Fibroblast of villous mesenchyme (primary cell): ENCODE measurements at regions not wholly inside any gene's neighbourhood (a gene's known extent, or its start where the extent isn't known, plus 50 kb on each side); places are given as distances from the start of the nearest gene placed in this dataset.

ENCODE experiments used
- DNase-seq: peaks from one replicate; pipeline ENCODE4 v3.0.0-alpha.2; 2010; ENCODE audit warnings: low read depth
- H3K4me3 ChIP-seq: 2 replicates; pipeline ENCODE4 v1.5.1; 2011; ENCODE audit warnings: low read depth, mild to moderate bottlenecking, low read length
- TF ChIP-seq, protein P1 (sequence below): IDR thresholded peaks from 2 replicates; pipeline ENCODE4 v1.5.1; 2012; ENCODE audit warnings: low read depth, mild to moderate bottlenecking, low read length; ENCODE audit not compliant: insufficient read depth

DNA sequence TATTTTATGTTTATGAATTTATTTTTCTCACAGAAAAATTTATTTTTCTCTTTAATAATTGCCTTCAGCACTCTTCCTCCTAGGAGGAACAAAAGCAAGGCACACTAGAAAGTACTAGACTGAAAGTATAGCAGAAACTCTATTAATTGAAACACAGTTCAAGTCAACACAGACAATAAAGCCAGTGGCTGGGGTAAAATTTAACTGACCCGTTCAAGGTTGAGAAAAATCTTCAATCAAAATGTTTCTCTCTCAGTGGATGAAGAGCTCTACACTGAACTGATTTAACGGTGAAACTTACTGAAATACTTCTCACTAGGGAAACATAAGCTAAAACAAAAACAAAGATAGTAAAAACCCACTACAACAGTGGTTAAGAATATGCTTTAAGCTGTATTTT, 230.1 kb upstream of the MIR17HG start:
- no peak overlapping the region for H3K4me3 ChIP-seq
- DNase-seq, result no peak
- TF ChIP-seq, protein P1, sequence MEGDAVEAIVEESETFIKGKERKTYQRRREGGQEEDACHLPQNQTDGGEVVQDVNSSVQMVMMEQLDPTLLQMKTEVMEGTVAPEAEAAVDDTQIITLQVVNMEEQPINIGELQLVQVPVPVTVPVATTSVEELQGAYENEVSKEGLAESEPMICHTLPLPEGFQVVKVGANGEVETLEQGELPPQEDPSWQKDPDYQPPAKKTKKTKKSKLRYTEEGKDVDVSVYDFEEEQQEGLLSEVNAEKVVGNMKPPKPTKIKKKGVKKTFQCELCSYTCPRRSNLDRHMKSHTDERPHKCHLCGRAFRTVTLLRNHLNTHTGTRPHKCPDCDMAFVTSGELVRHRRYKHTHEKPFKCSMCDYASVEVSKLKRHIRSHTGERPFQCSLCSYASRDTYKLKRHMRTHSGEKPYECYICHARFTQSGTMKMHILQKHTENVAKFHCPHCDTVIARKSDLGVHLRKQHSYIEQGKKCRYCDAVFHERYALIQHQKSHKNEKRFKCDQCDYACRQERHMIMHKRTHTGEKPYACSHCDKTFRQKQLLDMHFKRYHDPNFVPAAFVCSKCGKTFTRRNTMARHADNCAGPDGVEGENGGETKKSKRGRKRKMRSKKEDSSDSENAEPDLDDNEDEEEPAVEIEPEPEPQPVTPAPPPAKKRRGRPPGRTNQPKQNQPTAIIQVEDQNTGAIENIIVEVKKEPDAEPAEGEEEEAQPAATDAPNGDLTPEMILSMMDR, result no peak

DNA sequence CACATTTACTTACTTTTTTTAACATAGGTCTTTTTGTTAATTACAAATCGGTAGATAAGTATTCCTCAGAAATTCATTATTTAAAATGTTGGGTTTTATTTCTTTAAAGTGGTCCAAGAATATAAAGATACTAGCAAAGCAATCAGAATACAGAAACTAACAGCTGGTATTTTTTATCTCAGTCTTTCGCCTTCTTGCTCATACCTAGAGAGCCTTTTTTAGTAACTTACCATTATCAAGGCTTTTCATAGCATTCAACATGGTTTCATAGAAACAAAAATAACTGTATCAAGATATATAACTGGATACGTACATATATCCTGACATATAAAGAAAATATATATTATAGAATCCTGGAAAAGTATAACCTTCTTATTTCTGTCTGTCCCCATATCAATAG, 227.8 kb upstream of the MIR17HG start:
- TF ChIP-seq, protein P1, result no peak
- no peak for DNase-seq

DNA sequence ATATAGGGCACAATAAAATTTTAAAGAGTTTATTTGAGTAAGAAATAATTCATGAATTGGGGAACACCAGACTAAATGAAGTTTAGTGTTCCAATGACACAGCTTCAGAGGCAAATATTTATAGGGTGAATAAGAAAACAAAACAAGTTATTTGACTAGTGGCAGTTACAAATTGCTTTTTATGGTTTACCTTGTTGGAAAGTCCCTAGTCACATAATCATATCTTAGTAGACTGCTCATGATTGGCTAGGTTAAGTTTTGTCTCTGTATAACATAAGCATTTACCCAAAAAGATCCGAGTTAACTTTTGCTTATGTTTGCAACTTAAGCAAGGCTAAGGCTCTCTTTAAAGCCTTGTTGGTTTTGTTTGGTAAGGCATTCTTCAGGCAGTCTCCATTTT, 224.7 kb upstream of the MIR17HG start:
- TF ChIP-seq, protein P1, result no peak
- no peak for DNase-seq
- H3K4me3 ChIP-seq, result no peak overlapping the region

More for the DNA sequence above, 227.8 kb upstream of the MIR17HG start:
- H3K4me3 ChIP-seq, result no peak overlapping the region

DNA sequence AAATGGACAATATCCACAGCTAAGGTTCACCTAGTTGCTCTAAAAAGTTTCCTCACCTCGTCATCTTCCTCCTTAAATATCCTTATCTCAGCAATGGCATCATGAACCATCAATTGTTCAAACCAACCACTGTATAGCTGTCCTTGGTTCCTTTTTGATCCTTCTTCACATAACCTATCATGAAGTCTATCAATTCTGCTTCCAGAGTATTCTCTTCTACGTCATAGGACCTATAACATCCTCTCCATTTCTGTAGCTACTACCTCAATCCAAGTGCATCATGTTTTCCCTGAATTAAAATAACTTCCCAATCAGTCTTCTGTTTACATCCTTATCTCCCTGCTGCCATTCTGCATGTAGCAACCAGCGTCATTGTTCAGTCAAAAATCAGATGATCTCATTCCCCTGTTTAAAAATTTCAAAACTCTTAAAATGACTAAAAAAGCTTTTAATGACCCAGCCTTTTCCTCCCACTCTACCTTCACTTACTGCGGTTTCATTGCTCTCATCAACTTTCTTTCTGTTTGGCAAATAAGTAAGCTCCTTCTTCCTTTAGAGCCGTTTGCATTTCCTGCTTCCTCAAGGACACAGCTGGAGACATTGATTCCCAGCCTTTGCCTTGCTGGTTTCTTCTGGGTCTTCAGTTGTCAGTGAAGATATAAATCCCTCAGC, 223.9 kb upstream of the MIR17HG start:
- H3K4me3 ChIP-seq, result no peak overlapping the region
- TF ChIP-seq, protein P1, result no peak
- DNase-seq, result no peak

DNA sequence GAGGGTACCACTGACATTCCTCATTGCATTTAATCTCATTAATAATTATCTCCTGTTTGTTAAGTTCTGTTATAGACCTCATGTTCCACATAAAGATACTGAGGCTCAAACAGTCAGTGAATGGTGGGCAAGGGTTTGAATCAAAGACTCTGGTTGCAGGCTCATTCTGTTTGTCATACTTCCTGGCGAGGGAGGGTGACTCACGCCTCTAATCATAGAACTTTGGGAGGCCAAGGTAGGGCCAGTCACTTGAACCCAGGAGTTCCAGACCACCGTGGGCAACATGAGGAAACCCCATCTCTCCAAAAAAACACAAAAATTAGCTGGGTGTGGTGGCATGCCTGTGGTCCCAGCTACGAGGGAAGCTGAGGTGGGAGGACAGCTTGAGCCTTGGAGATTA, 220.7 kb upstream of the MIR17HG start:
- TF ChIP-seq, protein P1, result no peak
- DNase-seq, result no peak
- H3K4me3 ChIP-seq, result no peak overlapping the region

DNA sequence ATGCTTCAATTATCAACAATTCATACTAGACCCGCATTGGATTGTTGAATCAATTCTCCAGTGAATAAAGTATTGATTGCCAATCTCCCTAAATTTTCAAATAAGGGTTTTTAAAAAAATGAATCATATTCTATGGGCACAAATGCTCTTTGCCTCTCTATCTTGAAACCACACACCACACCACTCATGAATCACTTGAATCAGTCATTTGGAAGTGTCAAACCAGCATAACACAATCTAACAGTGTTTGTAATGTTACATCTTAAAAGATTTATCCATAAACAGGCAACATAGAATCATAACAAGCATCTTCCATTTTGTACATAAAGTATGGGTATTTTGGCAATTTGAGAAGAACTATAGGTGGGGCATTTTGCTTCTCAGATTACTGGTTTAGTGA, 219.5 kb upstream of the MIR17HG start:
- TF ChIP-seq, protein P1, result no peak
- H3K4me3 ChIP-seq, result no peak overlapping the region
- no peak for DNase-seq

DNA sequence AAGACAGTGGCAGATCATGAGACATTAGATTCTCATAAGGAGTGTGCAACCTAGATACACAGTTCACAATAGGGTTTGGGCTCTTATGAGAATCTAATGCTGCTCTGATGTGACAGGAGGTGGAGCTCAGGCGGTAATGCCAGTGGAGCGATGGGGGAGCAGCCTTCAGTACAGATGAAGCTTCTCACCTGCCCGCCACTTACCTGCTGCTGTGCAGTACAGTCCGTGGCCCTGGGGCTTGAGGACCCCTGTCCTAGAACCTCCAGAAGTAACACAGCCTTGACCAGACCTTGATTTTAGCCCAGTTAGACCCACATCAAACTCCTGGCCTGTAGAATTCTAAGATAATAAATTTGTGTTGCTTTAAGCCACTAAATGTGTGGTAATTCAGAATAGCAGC, 215.1 kb upstream of the MIR17HG start:
- no peak for DNase-seq
- H3K4me3 ChIP-seq, result no peak overlapping the region
- TF ChIP-seq, protein P1, result no peak
